ENCODE measurements at regions not wholly inside any gene's neighbourhood (a gene's known extent, or its start where the extent isn't known, plus 50 kb on each side); places are given as distances from the start of the nearest gene placed in this dataset.
"Not testable (repeated sequence)": the region's sequence is repeated elsewhere in the genome, so short reads cannot be mapped to it uniquely, and the experiment has no call there.

GRCh38 chr9:117864385-117865057 is 160.3 kb downstream of the TLR4 start:
- no peak for DNase-seq

GRCh38 chr9:117868594-117868993 is 164.4 kb downstream of the TLR4 start:
- no peak for DNase-seq

GRCh38 chr9:117869287-117869686 is 165.1 kb downstream of the TLR4 start:
- peak; percentile 7 for DNase-seq

- peak; percentile 34 for DNase-seq
Measured at GRCh38 chr9:117869712-117870111, 165.5 kb downstream of the TLR4 start.

- DNase-seq: peak; percentile 21
Measured at GRCh38 chr9:117873664-117874063, 169.5 kb downstream of the TLR4 start.

GRCh38 chr9:117875886-117876285 is 171.7 kb downstream of the TLR4 start:
- peak; percentile 9 for DNase-seq

GRCh38 chr9:117882171-117882570 is 178.0 kb downstream of the TLR4 start:
- peak; percentile 8 for DNase-seq

- no peak for DNase-seq
Measured at GRCh38 chr9:117886616-117887015, 182.4 kb downstream of the TLR4 start.

GRCh38 chr9:117887383-117887782 is 183.2 kb downstream of the TLR4 start:
- no peak for DNase-seq

GRCh38 chr9:117887941-117888340 is 183.7 kb downstream of the TLR4 start:
- no peak for DNase-seq

- no peak for DNase-seq
Measured at GRCh38 chr9:117903453-117903852, 199.2 kb downstream of the TLR4 start.

- DNase-seq: no peak
Measured at GRCh38 chr9:117906763-117907162, 202.6 kb downstream of the TLR4 start.

- DNase-seq: no peak
Measured at GRCh38 chr9:117907420-117907819, 203.2 kb downstream of the TLR4 start.

GRCh38 chr9:117916291-117916690 is 212.1 kb downstream of the TLR4 start:
- DNase-seq: no peak

GRCh38 chr9:117917873-117918272 is 213.7 kb downstream of the TLR4 start:
- DNase-seq: no peak

- DNase-seq: no peak
Measured at GRCh38 chr9:117919538-117919937, 215.3 kb downstream of the TLR4 start.

GRCh38 chr9:117926031-117926658 is 221.9 kb downstream of the TLR4 start:
- no peak for DNase-seq

GRCh38 chr9:117927354-117927753 is 223.2 kb downstream of the TLR4 start:
- DNase-seq: no peak

GRCh38 chr9:117929868-117930267 is 225.7 kb downstream of the TLR4 start:
- DNase-seq: no peak

GRCh38 chr9:117932585-117932984 is 228.4 kb downstream of the TLR4 start:
- DNase-seq: no peak

GRCh38 chr9:117936185-117937130 is 232.3 kb downstream of the TLR4 start:
- no peak for DNase-seq

GRCh38 chr9:117938086-117938485 is 233.9 kb downstream of the TLR4 start:
- no peak for DNase-seq

GRCh38 chr9:117938896-117939295 is 234.7 kb downstream of the TLR4 start:
- DNase-seq: no peak

- DNase-seq: not testable (repeated sequence)
Measured at GRCh38 chr9:117944750-117945149, 240.5 kb downstream of the TLR4 start.

Data from inflammatory macrophage treated with lipopolysaccharide for 4 hours (primary cell).